ENCODE measurements at regions not wholly inside any gene's neighbourhood (a gene's known extent, or its start where the extent isn't known, plus 50 kb on each side); places are given as distances from the start of the nearest gene placed in this dataset.
A peak's percentile ranks its signal among the peaks of the same experiment; 100 is the strongest.

- no peak for DNase-seq (ENCODE audit: low read depth)
These were observed 557.5 kb upstream of the GOLIM4 start for GRCh38 chr3:168653255-168653654.

- DNase-seq (ENCODE audit: low read depth): no peak
These were observed 552.6 kb upstream of the GOLIM4 start for GRCh38 chr3:168648321-168648720.

- DNase-seq (ENCODE audit: low read depth): no peak
These were observed 551.9 kb upstream of the GOLIM4 start for GRCh38 chr3:168647582-168647981.

- DNase-seq (ENCODE audit: low read depth): no peak
These were observed 549.5 kb upstream of the GOLIM4 start for GRCh38 chr3:168645180-168645579.

GRCh38 chr3:168628549-168628948, 532.8 kb upstream of the GOLIM4 start:
- DNase-seq (ENCODE audit: low read depth): no peak

- no peak for DNase-seq (ENCODE audit: low read depth)
These were observed 529.8 kb upstream of the GOLIM4 start for GRCh38 chr3:168625477-168625876.

- DNase-seq (ENCODE audit: low read depth): no peak
These were observed 529.2 kb upstream of the GOLIM4 start for GRCh38 chr3:168624892-168625448.

GRCh38 chr3:168624195-168624594, 528.5 kb upstream of the GOLIM4 start:
- DNase-seq (ENCODE audit: low read depth): no peak

GRCh38 chr3:168622795-168623194, 527.1 kb upstream of the GOLIM4 start:
- DNase-seq (ENCODE audit: low read depth): no peak

- no peak for DNase-seq (ENCODE audit: low read depth)
These were observed 525.1 kb upstream of the GOLIM4 start for GRCh38 chr3:168620854-168621253.

- DNase-seq (ENCODE audit: low read depth): no peak
These were observed 523.2 kb upstream of the GOLIM4 start for GRCh38 chr3:168618827-168619470.

GRCh38 chr3:168617658-168618057, 521.9 kb upstream of the GOLIM4 start:
- DNase-seq (ENCODE audit: low read depth): no peak

GRCh38 chr3:168616915-168617314, 521.2 kb upstream of the GOLIM4 start:
- DNase-seq (ENCODE audit: low read depth): no peak

GRCh38 chr3:168615493-168616020, 519.8 kb upstream of the GOLIM4 start:
- no peak for DNase-seq (ENCODE audit: low read depth)

- DNase-seq (ENCODE audit: low read depth): no peak
These were observed 517.4 kb upstream of the GOLIM4 start for GRCh38 chr3:168613151-168613550.

- no peak for DNase-seq (ENCODE audit: low read depth)
These were observed 516.9 kb upstream of the GOLIM4 start for GRCh38 chr3:168612671-168613070.

- DNase-seq (ENCODE audit: low read depth): no peak
These were observed 516.1 kb upstream of the GOLIM4 start for GRCh38 chr3:168611826-168612225.

GRCh38 chr3:168608926-168609325, 513.2 kb upstream of the GOLIM4 start:
- no peak for DNase-seq (ENCODE audit: low read depth)

- peak; percentile 2 for DNase-seq (ENCODE audit: low read depth)
These were observed 509.0 kb upstream of the GOLIM4 start for GRCh38 chr3:168604767-168605166.

- no peak for DNase-seq (ENCODE audit: low read depth)
These were observed 502.5 kb upstream of the GOLIM4 start for GRCh38 chr3:168598250-168598649.

GRCh38 chr3:168596175-168596823, 500.6 kb upstream of the GOLIM4 start:
- no peak for DNase-seq (ENCODE audit: low read depth)

GRCh38 chr3:168591587-168591986, 495.9 kb upstream of the GOLIM4 start:
- DNase-seq (ENCODE audit: low read depth): no peak

- no peak for DNase-seq (ENCODE audit: low read depth)
These were observed 493.7 kb upstream of the GOLIM4 start for GRCh38 chr3:168589376-168589775.
